GM20000 (cell line): ENCODE measurements at regions not wholly inside any gene's neighbourhood (a gene's known extent, or its start where the extent isn't known, plus 50 kb on each side); places are given as distances from the start of the nearest gene placed in this dataset.

Source experiments
- DNase-seq: peaks from one replicate; pipeline ENCODE4 v3.0.0; 2012; ENCODE audit warnings: low spot score
- CTCF ChIP-seq: IDR thresholded peaks from 2 replicates; pipeline ENCODE4 v1.5.1; 2012; ENCODE audit warnings: mild to moderate bottlenecking, control low read depth; ENCODE audit errors: extremely low read depth, missing control alignments

GRCh38 chr13:33472446-33472845 lies 186.9 kb upstream of the STARD13 start:
- DNase-seq = no peak
- no peak for TF ChIP-seq CTCF

GRCh38 chr13:33479105-33479504 lies 193.6 kb upstream of the STARD13 start:
- no peak for DNase-seq
- TF ChIP-seq CTCF = no peak

GRCh38 chr13:33480561-33480960 lies 195.0 kb upstream of the STARD13 start:
- DNase-seq = no peak
- no peak for TF ChIP-seq CTCF

- no peak for DNase-seq
- no peak for TF ChIP-seq CTCF
Observed at GRCh38 chr13:33483471-33483870, 197.9 kb upstream of the STARD13 start.

GRCh38 chr13:33485247-33485646 lies 199.7 kb upstream of the STARD13 start:
- no peak for DNase-seq
- TF ChIP-seq CTCF = no peak

- peak; percentile 39 for DNase-seq
- no peak for TF ChIP-seq CTCF
Observed at GRCh38 chr13:33487575-33488243, 202.2 kb upstream of the STARD13 start.

- no peak for DNase-seq
- no peak for TF ChIP-seq CTCF
Observed at GRCh38 chr13:33489563-33489962, 204.0 kb upstream of the STARD13 start.
